Thyroid gland (tissue), 4 donors: ENCODE measurements at regions not wholly inside any gene's neighbourhood (a gene's known extent, or its start where the extent isn't known, plus 50 kb on each side); places are given as distances from the start of the nearest gene placed in this dataset.

Experiments
- CTCF ChIP-seq, 6 experiments: fragments of 200-600 bp in 3 of 6; fragments of 450-650 bp in 3 of 6; sonication (generic) in 3 of 6; IDR thresholded peaks; one replicate each; pipeline ENCODE4 v1.5.1; 2016 to 2019; ENCODE audit warnings: antibody characterized with exemption in 6 of 6, mild to moderate bottlenecking in 2 of 6, inconsistent platforms in 1 of 6, moderate library complexity in 1 of 6
- POLR2A ChIP-seq, 2 donors: fragments of 450-650 bp; IDR thresholded peaks; one replicate each; pipeline ENCODE4 v1.6.1; 2017; ENCODE audit warnings: antibody characterized with exemption in 2 of 2, mild to moderate bottlenecking in 2 of 2, moderate library complexity in 1 of 2

- TF ChIP-seq CTCF (IDR thresholded peaks at IDR 0.05) (no peak), POLR2A (IDR thresholded peaks at IDR 0.05) (no peak)
These were observed 147.6 kb downstream of the CDC42EP3 start for GRCh38 chr2:37523814-37524362.
